OCI-LY1 (cell line): ENCODE measurements at regions not wholly inside any gene's neighbourhood (a gene's known extent, or its start where the extent isn't known, plus 50 kb on each side); places are given as distances from the start of the nearest gene placed in this dataset.

Source experiments
- EZH2 ChIP-seq: fragments of 200-600 bp; sonication (generic), shearing (Covaris generic); IDR thresholded peaks from 2 replicates; pipeline ENCODE4 v1.8.0; 2017; ENCODE audit warnings: borderline replicate concordance, mixed run types, mild to moderate bottlenecking, antibody characterized with exemption, low read length, moderate library complexity, mixed read lengths
- TF ChIP-seq, protein P1 (sequence below): fragments of 200-600 bp; sonication (generic), shearing (Covaris generic); IDR thresholded peaks from 2 replicates; pipeline ENCODE4 v1.5.1; 2017; ENCODE audit warnings: mild to moderate bottlenecking, antibody characterized with exemption, low read length, moderate library complexity, mixed read lengths

- TF ChIP-seq, protein P1, sequence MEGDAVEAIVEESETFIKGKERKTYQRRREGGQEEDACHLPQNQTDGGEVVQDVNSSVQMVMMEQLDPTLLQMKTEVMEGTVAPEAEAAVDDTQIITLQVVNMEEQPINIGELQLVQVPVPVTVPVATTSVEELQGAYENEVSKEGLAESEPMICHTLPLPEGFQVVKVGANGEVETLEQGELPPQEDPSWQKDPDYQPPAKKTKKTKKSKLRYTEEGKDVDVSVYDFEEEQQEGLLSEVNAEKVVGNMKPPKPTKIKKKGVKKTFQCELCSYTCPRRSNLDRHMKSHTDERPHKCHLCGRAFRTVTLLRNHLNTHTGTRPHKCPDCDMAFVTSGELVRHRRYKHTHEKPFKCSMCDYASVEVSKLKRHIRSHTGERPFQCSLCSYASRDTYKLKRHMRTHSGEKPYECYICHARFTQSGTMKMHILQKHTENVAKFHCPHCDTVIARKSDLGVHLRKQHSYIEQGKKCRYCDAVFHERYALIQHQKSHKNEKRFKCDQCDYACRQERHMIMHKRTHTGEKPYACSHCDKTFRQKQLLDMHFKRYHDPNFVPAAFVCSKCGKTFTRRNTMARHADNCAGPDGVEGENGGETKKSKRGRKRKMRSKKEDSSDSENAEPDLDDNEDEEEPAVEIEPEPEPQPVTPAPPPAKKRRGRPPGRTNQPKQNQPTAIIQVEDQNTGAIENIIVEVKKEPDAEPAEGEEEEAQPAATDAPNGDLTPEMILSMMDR, result no peak
- no peak for TF ChIP-seq EZH2
These were observed 459.3 kb upstream of the ZNF608 start for GRCh38 chr5:125205601-125206225.
